OCI-LY1 (cell line): ENCODE measurements at regions not wholly inside any gene's neighbourhood (a gene's known extent, or its start where the extent isn't known, plus 50 kb on each side); places are given as distances from the start of the nearest gene placed in this dataset.

Source experiments
- CTCF ChIP-seq: fragments of 200-600 bp; sonication (generic), shearing (Covaris generic); IDR thresholded peaks from 2 replicates; pipeline ENCODE4 v1.5.1; 2017; ENCODE audit warnings: mild to moderate bottlenecking, antibody characterized with exemption, low read length, moderate library complexity, mixed read lengths
- EZH2 ChIP-seq: fragments of 200-600 bp; sonication (generic), shearing (Covaris generic); IDR thresholded peaks from 2 replicates; pipeline ENCODE4 v1.8.0; 2017; ENCODE audit warnings: borderline replicate concordance, mixed run types, mild to moderate bottlenecking, antibody characterized with exemption, low read length, moderate library complexity, mixed read lengths

- no peak for TF ChIP-seq CTCF
- TF ChIP-seq EZH2, result no peak
These were observed 65.9 kb upstream of the C14orf180 start for GRCh38 chr14:104513641-104514046.
